GM12892 (cell line): ENCODE measurements at regions not wholly inside any gene's neighbourhood (a gene's known extent, or its start where the extent isn't known, plus 50 kb on each side); places are given as distances from the start of the nearest gene placed in this dataset.

Experiments
- POLR2A ChIP-seq: IDR thresholded peaks from 2 replicates; pipeline ENCODE4 v1.6.1; 2011; ENCODE audit warnings: low read depth, low read length, control low read depth
- POLR2AphosphoS5 ChIP-seq: IDR thresholded peaks from 2 replicates; pipeline ENCODE4 v1.6.1; 2011; ENCODE audit warnings: low read depth, low read length, control low read depth
- TAF1 ChIP-seq: IDR thresholded peaks from 2 replicates; pipeline ENCODE4 v1.6.1; 2011; ENCODE audit warnings: low read depth, mild to moderate bottlenecking, control low read depth, low read length, borderline replicate concordance

- TF ChIP-seq POLR2AphosphoS5 = no peak
- no peak for TF ChIP-seq POLR2A
- no peak for TF ChIP-seq TAF1
These were observed 295.0 kb upstream of the NCKAP5 start for GRCh38 chr2:133863106-133863800.
